Thyroid gland (tissue), 4 donors: ENCODE measurements at regions not wholly inside any gene's neighbourhood (a gene's known extent, or its start where the extent isn't known, plus 50 kb on each side); places are given as distances from the start of the nearest gene placed in this dataset.

Experiments
- POLR2A ChIP-seq, 2 donors: fragments of 450-650 bp; IDR thresholded peaks; one replicate each; pipeline ENCODE4 v1.6.1; 2017; ENCODE audit warnings: antibody characterized with exemption in 2 of 2, mild to moderate bottlenecking in 2 of 2, moderate library complexity in 1 of 2
- TF ChIP-seq, protein P1 (sequence below), 6 experiments: fragments of 200-600 bp in 3 of 6; fragments of 450-650 bp in 3 of 6; sonication (generic) in 3 of 6; IDR thresholded peaks; one replicate each; pipeline ENCODE4 v1.5.1; 2016 to 2019; ENCODE audit warnings: antibody characterized with exemption in 6 of 6, mild to moderate bottlenecking in 2 of 6, inconsistent platforms in 1 of 6, moderate library complexity in 1 of 6

DNA sequence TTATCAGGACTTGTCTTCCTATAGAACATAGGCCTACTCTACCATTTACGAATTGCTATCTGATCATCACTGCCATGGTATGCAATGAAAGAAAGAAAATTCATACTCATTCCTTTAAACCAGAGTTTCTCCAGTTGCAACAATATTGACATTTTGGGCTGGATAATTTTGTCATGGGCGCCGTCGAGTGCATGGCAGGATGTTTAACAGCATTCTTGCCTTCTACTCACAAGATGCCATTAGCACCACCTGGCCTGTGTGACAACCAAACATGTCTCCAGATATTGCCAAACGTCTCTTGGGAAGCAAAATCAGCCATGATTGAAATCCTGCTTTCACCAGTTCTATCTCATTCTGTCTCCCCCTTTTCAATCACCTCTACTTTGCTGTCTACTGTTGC is 63.6 kb upstream of the ARHGAP24 start:
- TF ChIP-seq, protein P1, sequence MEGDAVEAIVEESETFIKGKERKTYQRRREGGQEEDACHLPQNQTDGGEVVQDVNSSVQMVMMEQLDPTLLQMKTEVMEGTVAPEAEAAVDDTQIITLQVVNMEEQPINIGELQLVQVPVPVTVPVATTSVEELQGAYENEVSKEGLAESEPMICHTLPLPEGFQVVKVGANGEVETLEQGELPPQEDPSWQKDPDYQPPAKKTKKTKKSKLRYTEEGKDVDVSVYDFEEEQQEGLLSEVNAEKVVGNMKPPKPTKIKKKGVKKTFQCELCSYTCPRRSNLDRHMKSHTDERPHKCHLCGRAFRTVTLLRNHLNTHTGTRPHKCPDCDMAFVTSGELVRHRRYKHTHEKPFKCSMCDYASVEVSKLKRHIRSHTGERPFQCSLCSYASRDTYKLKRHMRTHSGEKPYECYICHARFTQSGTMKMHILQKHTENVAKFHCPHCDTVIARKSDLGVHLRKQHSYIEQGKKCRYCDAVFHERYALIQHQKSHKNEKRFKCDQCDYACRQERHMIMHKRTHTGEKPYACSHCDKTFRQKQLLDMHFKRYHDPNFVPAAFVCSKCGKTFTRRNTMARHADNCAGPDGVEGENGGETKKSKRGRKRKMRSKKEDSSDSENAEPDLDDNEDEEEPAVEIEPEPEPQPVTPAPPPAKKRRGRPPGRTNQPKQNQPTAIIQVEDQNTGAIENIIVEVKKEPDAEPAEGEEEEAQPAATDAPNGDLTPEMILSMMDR (IDR thresholded peaks at IDR 0.05): no peak
- TF ChIP-seq POLR2A (IDR thresholded peaks at IDR 0.05): no peak
